ENCODE measurements at regions not wholly inside any gene's neighbourhood (a gene's known extent, or its start where the extent isn't known, plus 50 kb on each side); places are given as distances from the start of the nearest gene placed in this dataset.
"Not testable (repeated sequence)": the region's sequence is repeated elsewhere in the genome, so short reads cannot be mapped to it uniquely, and the experiment has no call there.

- TF ChIP-seq, protein P1, sequence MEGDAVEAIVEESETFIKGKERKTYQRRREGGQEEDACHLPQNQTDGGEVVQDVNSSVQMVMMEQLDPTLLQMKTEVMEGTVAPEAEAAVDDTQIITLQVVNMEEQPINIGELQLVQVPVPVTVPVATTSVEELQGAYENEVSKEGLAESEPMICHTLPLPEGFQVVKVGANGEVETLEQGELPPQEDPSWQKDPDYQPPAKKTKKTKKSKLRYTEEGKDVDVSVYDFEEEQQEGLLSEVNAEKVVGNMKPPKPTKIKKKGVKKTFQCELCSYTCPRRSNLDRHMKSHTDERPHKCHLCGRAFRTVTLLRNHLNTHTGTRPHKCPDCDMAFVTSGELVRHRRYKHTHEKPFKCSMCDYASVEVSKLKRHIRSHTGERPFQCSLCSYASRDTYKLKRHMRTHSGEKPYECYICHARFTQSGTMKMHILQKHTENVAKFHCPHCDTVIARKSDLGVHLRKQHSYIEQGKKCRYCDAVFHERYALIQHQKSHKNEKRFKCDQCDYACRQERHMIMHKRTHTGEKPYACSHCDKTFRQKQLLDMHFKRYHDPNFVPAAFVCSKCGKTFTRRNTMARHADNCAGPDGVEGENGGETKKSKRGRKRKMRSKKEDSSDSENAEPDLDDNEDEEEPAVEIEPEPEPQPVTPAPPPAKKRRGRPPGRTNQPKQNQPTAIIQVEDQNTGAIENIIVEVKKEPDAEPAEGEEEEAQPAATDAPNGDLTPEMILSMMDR (IDR thresholded peaks at IDR 0.05; ENCODE audit: partially characterized antibody, unreplicated experiment), result no peak
- H3K36me3 Mint-ChIP-seq (ENCODE audit: unreplicated experiment), result no peaks in the 10 kb centered on the region
- no peaks in the 10 kb centered on the region for H3K4me1 Mint-ChIP-seq (ENCODE audit: low read depth, unreplicated experiment)
- H3K27ac Mint-ChIP-seq (ENCODE audit: unreplicated experiment), result no peak overlapping the region
- H3K9me3 Mint-ChIP-seq (ENCODE audit: unreplicated experiment), result peaks cover 3% of the 10 kb centered on the region
- no peak overlapping the region for H3K4me3 Mint-ChIP-seq (ENCODE audit: unreplicated experiment)
- no peaks in the 10 kb centered on the region for H3K27me3 Mint-ChIP-seq (ENCODE audit: unreplicated experiment)
- no peak for DNase-seq
These were observed 97.9 kb upstream of the ZNF648 start for GRCh38 chr1:182159443-182159842.

GRCh38 chr1:182157187-182157586, 95.7 kb upstream of the ZNF648 start:
- no peaks in the 10 kb centered on the region for H3K27me3 Mint-ChIP-seq (ENCODE audit: unreplicated experiment)
- no peak overlapping the region for H3K4me3 Mint-ChIP-seq (ENCODE audit: unreplicated experiment)
- H3K36me3 Mint-ChIP-seq (ENCODE audit: unreplicated experiment), result no peaks in the 10 kb centered on the region
- H3K9me3 Mint-ChIP-seq (ENCODE audit: unreplicated experiment), result peaks cover 3% of the 10 kb centered on the region
- no peaks in the 10 kb centered on the region for H3K4me1 Mint-ChIP-seq (ENCODE audit: low read depth, unreplicated experiment)
- no peak overlapping the region for H3K27ac Mint-ChIP-seq (ENCODE audit: unreplicated experiment)
- no peak for DNase-seq
- TF ChIP-seq, protein P1 (IDR thresholded peaks at IDR 0.05; ENCODE audit: partially characterized antibody, unreplicated experiment), result no peak

DNA sequence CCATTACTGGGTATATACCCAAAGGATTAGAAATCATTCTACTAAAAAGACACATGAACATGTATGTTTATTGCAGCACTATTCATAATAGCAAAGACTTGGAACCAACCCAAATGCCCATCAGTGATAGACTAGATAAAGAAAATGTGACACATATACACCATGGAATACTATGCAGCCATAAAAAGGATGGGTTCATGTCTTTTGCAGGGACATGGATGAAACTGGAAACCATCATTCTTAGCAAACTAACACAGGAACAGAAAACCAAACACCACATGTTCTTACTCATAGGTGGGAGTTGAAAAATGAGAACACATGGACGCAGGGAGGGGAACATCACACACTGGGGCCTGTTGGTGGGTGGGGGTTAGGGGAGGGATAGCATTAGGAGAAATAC, 92.9 kb upstream of the ZNF648 start:
- not testable (repeated sequence) for H3K27ac Mint-ChIP-seq (ENCODE audit: unreplicated experiment); H3K4me3 Mint-ChIP-seq (ENCODE audit: unreplicated experiment); H3K36me3 Mint-ChIP-seq (ENCODE audit: unreplicated experiment); H3K4me1 Mint-ChIP-seq (ENCODE audit: low read depth, unreplicated experiment); H3K9me3 Mint-ChIP-seq (ENCODE audit: unreplicated experiment); DNase-seq; H3K27me3 Mint-ChIP-seq (ENCODE audit: unreplicated experiment)

- DNase-seq, result no peak
- TF ChIP-seq, protein P1 (IDR thresholded peaks at IDR 0.05; ENCODE audit: partially characterized antibody, unreplicated experiment), result no peak
- H3K9me3 Mint-ChIP-seq (ENCODE audit: unreplicated experiment), result no peaks in the 10 kb centered on the region
- no peak overlapping the region for H3K27ac Mint-ChIP-seq (ENCODE audit: unreplicated experiment)
- H3K27me3 Mint-ChIP-seq (ENCODE audit: unreplicated experiment), result no peaks in the 10 kb centered on the region
- H3K4me1 Mint-ChIP-seq (ENCODE audit: low read depth, unreplicated experiment), result peaks cover 6% of the 10 kb centered on the region
- H3K4me3 Mint-ChIP-seq (ENCODE audit: unreplicated experiment), result no peak overlapping the region
- H3K36me3 Mint-ChIP-seq (ENCODE audit: unreplicated experiment), result no peaks in the 10 kb centered on the region
These were observed 88.0 kb upstream of the ZNF648 start for GRCh38 chr1:182149411-182149965.

- H3K27me3 Mint-ChIP-seq (ENCODE audit: unreplicated experiment), result no peaks in the 10 kb centered on the region
- H3K4me1 Mint-ChIP-seq (ENCODE audit: low read depth, unreplicated experiment), result peaks cover 12% of the 10 kb centered on the region
- H3K9me3 Mint-ChIP-seq (ENCODE audit: unreplicated experiment), result peaks cover 2% of the 10 kb centered on the region
- no peaks in the 10 kb centered on the region for H3K36me3 Mint-ChIP-seq (ENCODE audit: unreplicated experiment)
- H3K27ac Mint-ChIP-seq (ENCODE audit: unreplicated experiment), result no peak overlapping the region
- H3K4me3 Mint-ChIP-seq (ENCODE audit: unreplicated experiment), result no peak overlapping the region
- TF ChIP-seq, protein P1 (IDR thresholded peaks at IDR 0.05; ENCODE audit: partially characterized antibody, unreplicated experiment), result no peak
- DNase-seq, result no peak
These were observed 86.4 kb upstream of the ZNF648 start for GRCh38 chr1:182147951-182148350.

All from glutamatergic neuron (in vitro differentiated cells).